H1 (cell line): ENCODE measurements at regions not wholly inside any gene's neighbourhood (a gene's known extent, or its start where the extent isn't known, plus 50 kb on each side); places are given as distances from the start of the nearest gene placed in this dataset.

Experiments used
- CTCF ChIA-PET: fragments of 300-600 bp; sonication (Branson Sonifier 250); formaldehyde crosslinking; loops from one replicate; lab custom pipeline; 2021; ENCODE audit not compliant: partially characterized antibody; lab: Charles Lee
- POLR2A ChIA-PET: fragments of 300-600 bp; sonication (Branson Sonifier 250); formaldehyde crosslinking; loops from one replicate; lab custom pipeline; 2021; ENCODE audit warnings: inconsistent platforms; ENCODE audit not compliant: partially characterized antibody; lab: Charles Lee
- DNase-seq, 2 experiments: peaks; one replicate each; pipeline versions ENCODE4 v3.0.0 to v3.0.0-alpha.2; 2010 to 2022; ENCODE audit warnings: low spot score in 2 of 2, low read depth in 1 of 2, mixed read lengths in 1 of 2
- FAIRE-seq: peaks from 2 replicates; lab custom pipeline; 2011; peaks lifted over from hg19 to GRCh38; lab: Jason Lieb, UNC
- H2AFZ ChIP-seq: 2 replicates; pipeline ENCODE4 v1.8.1; 2012; ENCODE audit warnings: low read length, inconsistent platforms
- H2AK5ac ChIP-seq: 2 replicates; pipeline ENCODE4 v1.6.1; 2013; ENCODE audit warnings: low read depth, low read length
- H2BK120ac ChIP-seq: replicated peaks from 2 replicates; pipeline ENCODE3; 2013; ENCODE audit warnings: low read depth, low read length, inconsistent platforms
- H2BK12ac ChIP-seq: 2 replicates; pipeline ENCODE4 v1.6.1; 2013; ENCODE audit warnings: low read depth, low read length
- H2BK15ac ChIP-seq: 2 replicates; pipeline ENCODE4 v1.6.1; 2013; ENCODE audit warnings: low read length
- H2BK20ac ChIP-seq: 2 replicates; pipeline ENCODE4 v1.6.1; 2013; ENCODE audit warnings: low read length
- H2BK5ac ChIP-seq: 2 replicates; pipeline ENCODE4 v1.6.1; 2013; ENCODE audit warnings: low read depth, low read length
- H3K14ac ChIP-seq: 2 replicates; pipeline ENCODE4 v1.6.1; 2013; ENCODE audit warnings: inconsistent platforms; ENCODE audit not compliant: insufficient read length
- H3K18ac ChIP-seq: 2 replicates; pipeline ENCODE4 v1.6.1; 2013; ENCODE audit warnings: low read length; ENCODE audit errors: extremely low read depth
- H3K23ac ChIP-seq: 2 replicates; pipeline ENCODE4 v1.6.1; 2013; ENCODE audit warnings: inconsistent platforms; ENCODE audit not compliant: insufficient read length
- H3K23me2 ChIP-seq: 2 replicates; pipeline ENCODE4 v1.6.1; 2013; ENCODE audit warnings: low read depth, low read length
- H3K27ac ChIP-seq: 2 replicates; pipeline ENCODE4 v1.6.1; 2011; ENCODE audit warnings: low read depth, low read length, inconsistent platforms
- H3K27me3 ChIP-seq, 4 experiments: replicated peaks in 1 of 4; 1 replicate in 1 of 4; 2 replicates in 3 of 4; pipeline versions ENCODE4 v1.6.1 to v1.8.1; 2011 to 2013; ENCODE audit warnings: low read length in 3 of 4, mild to moderate bottlenecking in 3 of 4, inconsistent platforms in 2 of 4, mixed read lengths in 2 of 4, moderate library complexity in 1 of 4; ENCODE audit not compliant: control insufficient read depth in 3 of 4, insufficient read depth in 3 of 4; ENCODE audit errors: extremely low read depth in 1 of 4
- H3K36me3 ChIP-seq, 4 experiments: 2 replicates each; pipeline versions ENCODE4 v1.6.1 to v1.8.1; 2011 to 2013; ENCODE audit warnings: mild to moderate bottlenecking in 4 of 4, low read length in 3 of 4, moderate library complexity in 2 of 4, control low read depth in 1 of 4, inconsistent platforms in 1 of 4; ENCODE audit not compliant: insufficient read depth in 4 of 4, control insufficient read depth in 2 of 4
- H3K4ac ChIP-seq: replicated peaks from 2 replicates; pipeline ENCODE3; 2013; ENCODE audit warnings: low read length, low read depth, mixed read lengths, inconsistent platforms; ENCODE audit not compliant: insufficient read length
- H3K4me1 ChIP-seq, 4 experiments: replicated peaks in 1 of 4; 1 replicate in 1 of 4; 2 replicates in 3 of 4; pipeline versions ENCODE4 v1.6.1 to v1.8.1; 2011 to 2013; ENCODE audit warnings: low read length in 3 of 4, inconsistent platforms in 2 of 4, mixed read lengths in 1 of 4; ENCODE audit not compliant: insufficient read depth in 4 of 4, control insufficient read depth in 3 of 4
- H3K4me2 ChIP-seq, 2 experiments: 2 replicates each; pipeline versions ENCODE4 v1.6.1 to v1.8.1; 2011 to 2013; ENCODE audit warnings: low read depth in 2 of 2, low read length in 2 of 2, control low read depth in 1 of 2, inconsistent platforms in 1 of 2, mild to moderate bottlenecking in 1 of 2; ENCODE audit not compliant: insufficient read depth in 1 of 2
- H3K4me3 ChIP-seq, 4 experiments: fragments of 200-600, 300-600 bp in 1 of 4; sonication (generic), shearing (Covaris generic), sonication (Bioruptor Twin) in 1 of 4; 2 replicates each; pipeline versions ENCODE4 v1.5.1 to v1.8.1; 2011 to 2016; ENCODE audit warnings: low read length in 4 of 4, low read depth in 3 of 4, control low read depth in 2 of 4, inconsistent platforms in 2 of 4, mild to moderate bottlenecking in 2 of 4, mixed read lengths in 1 of 4, moderate library complexity in 1 of 4; ENCODE audit not compliant: insufficient read depth in 2 of 4; ENCODE audit errors: extremely low read depth in 1 of 4
- H3K56ac ChIP-seq: replicated peaks from 2 replicates; pipeline ENCODE3; 2013; ENCODE audit warnings: low read depth, mild to moderate bottlenecking, mixed read lengths, low read length, inconsistent platforms; ENCODE audit not compliant: insufficient read length
- H3K79me1 ChIP-seq: 2 replicates; pipeline ENCODE4 v1.6.1; 2013; ENCODE audit warnings: low read depth, low read length, control low read depth
- H3K79me2 ChIP-seq, 2 experiments: 2 replicates each; pipeline versions ENCODE4 v1.6.1 to v1.8.1; 2012 to 2013; ENCODE audit warnings: low read length in 2 of 2, mild to moderate bottlenecking in 2 of 2, inconsistent platforms in 1 of 2; ENCODE audit not compliant: insufficient read depth in 2 of 2, control insufficient read depth in 1 of 2
- H3K9ac ChIP-seq, 4 experiments: replicated peaks in 1 of 4; 1 replicate in 1 of 4; 2 replicates in 3 of 4; pipeline versions ENCODE4 v1.6.1 to v1.8.1; 2011 to 2013; ENCODE audit warnings: low read depth in 3 of 4, low read length in 3 of 4, control low read depth in 2 of 4, mild to moderate bottlenecking in 2 of 4, moderate library complexity in 2 of 4, inconsistent platforms in 1 of 4; ENCODE audit errors: extremely low read depth in 1 of 4
- H3K9me3 ChIP-seq, 2 experiments: 2 replicates each; pipeline versions ENCODE4 v1.6.1 to v1.8.1; 2012 to 2013; ENCODE audit warnings: mild to moderate bottlenecking in 2 of 2, moderate library complexity in 2 of 2, control low read depth in 1 of 2, inconsistent platforms in 1 of 2, low read depth in 1 of 2, low read length in 1 of 2, mixed read lengths in 1 of 2; ENCODE audit not compliant: insufficient read depth in 2 of 2
- H4K20me1 ChIP-seq, 2 experiments: replicated peaks in 1 of 2; 2 replicates each; pipeline versions ENCODE3 to v1.8.1; 2011 to 2013; ENCODE audit warnings: inconsistent platforms in 2 of 2, low read length in 2 of 2, mild to moderate bottlenecking in 1 of 2; ENCODE audit not compliant: insufficient read depth in 2 of 2, control insufficient read depth in 1 of 2
- H4K5ac ChIP-seq: 2 replicates; pipeline ENCODE4 v1.6.1; 2013; ENCODE audit warnings: low read length, low read depth, mixed read lengths, inconsistent platforms; ENCODE audit not compliant: insufficient read length
- H4K8ac ChIP-seq: 2 replicates; pipeline ENCODE4 v1.8.0; 2013; ENCODE audit warnings: mild to moderate bottlenecking, moderate library complexity, low read length, inconsistent platforms; ENCODE audit not compliant: insufficient read depth; ENCODE audit errors: extremely low read depth
- H4K91ac ChIP-seq: replicated peaks from 2 replicates; pipeline ENCODE3; 2013; ENCODE audit warnings: low read length, mixed read lengths, inconsistent platforms; ENCODE audit not compliant: insufficient read length
- HDAC2 ChIP-seq, 2 experiments: fragments of 300-600 bp in 1 of 2; sonication (generic) in 1 of 2; IDR thresholded peaks; 2 replicates each; pipeline ENCODE4 v1.6.1; 2011 to 2012; ENCODE audit warnings: low read depth in 2 of 2, low read length in 2 of 2, mild to moderate bottlenecking in 2 of 2, moderate library complexity in 2 of 2, borderline replicate concordance in 1 of 2, inconsistent platforms in 1 of 2
- WGBS, 2 experiments: shearing (Covaris generic) in 1 of 2; methylation state at CpG; one replicate each; pipeline versions ENCODE4 v1.1.6 to v1.1.7; 2013 to 2015; ENCODE audit warnings: low lambda C conversion rate in 2 of 2, mixed read lengths in 2 of 2, inconsistent platforms in 1 of 2, low coverage in 1 of 2, missing lambda C conversion rate in 1 of 2; ENCODE audit not compliant: insufficient replicate concordance in 2 of 2, insufficient coverage in 1 of 2, insufficient read length in 1 of 2; ENCODE audit errors: extremely low coverage in 1 of 2, missing lambda C conversion rate in 1 of 2; 5-methylcytosine and 5-hydroxymethylcytosine counted together

GRCh38 chr4:165721815-165722214, 151.2 kb upstream of the TLL1 start:
- H4K8ac ChIP-seq: no peak overlapping the region
- no peak for DNase-seq
- H3K9ac ChIP-seq: no peak overlapping the region
- H2AK5ac ChIP-seq: no peak overlapping the region
- no peak for TF ChIP-seq HDAC2 (IDR thresholded peaks at IDR 0.05; ENCODE audit: borderline replicate concordance in 1 of 2, low read depth in 2 of 2, low read length in 2 of 2)
- no peak overlapping the region for H3K18ac ChIP-seq
- H3K23ac ChIP-seq: no peak overlapping the region
- no peak overlapping the region for H3K4me3 ChIP-seq
- CTCF ChIA-PET: interaction anchor here (0.6 kb wide), 1 partner anchor 204 kb away, joined by 3 read pairs; no protein-coding TSS in a partner anchor
- no peak overlapping the region for H2BK20ac ChIP-seq
- H4K5ac ChIP-seq: no peak overlapping the region
- no peak overlapping the region for H3K4ac ChIP-seq
- POLR2A ChIA-PET: no interaction called here
- no peaks in the 10 kb centered on the region for H3K9me3 ChIP-seq
- H2BK5ac ChIP-seq: no peak overlapping the region
- no peak overlapping the region for H3K56ac ChIP-seq
- no peak overlapping the region for H2AFZ ChIP-seq
- no peaks in the 10 kb centered on the region for H3K36me3 ChIP-seq
- no peak overlapping the region for H2BK15ac ChIP-seq
- no peaks in the 10 kb centered on the region for H3K79me1 ChIP-seq
- FAIRE-seq: no peak
- H3K14ac ChIP-seq: no peak overlapping the region
- no peaks in the 10 kb centered on the region for H4K20me1 ChIP-seq
- no peak overlapping the region for H3K4me2 ChIP-seq
- no peaks in the 10 kb centered on the region for H3K79me2 ChIP-seq
- H2BK120ac ChIP-seq: no peak overlapping the region
- no peak overlapping the region for H2BK12ac ChIP-seq
- no peaks in the 10 kb centered on the region; the same call in 1 of the 2 replicates for H3K23me2 ChIP-seq
- H3K27ac ChIP-seq: no peak overlapping the region
- no peak overlapping the region for H4K91ac ChIP-seq
- H3K27me3 ChIP-seq: no peaks in the 10 kb centered on the region
- 90% methylated on average over 4 of the region's 4 CpGs; no CpG with 5 or more reads in 1 of the 2 experiments for WGBS, 2 experiments
- H3K4me1 ChIP-seq: peaks cover 0 to 11% (median 0%) of the 10 kb centered on the region in 4 experiments; a peak in 3 of 7 replicates
